Stimulated activated memory B cell treated with anti-CD40 and anti-IgM and Interleukin-4, amounts not matched to agents 10 μg/mL and 1 μg/mL and 100 μg/mL, for 72 hours (primary cell): ENCODE measurements at regions not wholly inside any gene's neighbourhood (a gene's known extent, or its start where the extent isn't known, plus 50 kb on each side); places are given as distances from the start of the nearest gene placed in this dataset.

Source experiments
- ATAC-seq: fragments of 150-1000 bp; cut with Tn5 transposase; 2 replicates; pipeline ENCODE4 v1.10.0; 2021
- H3K27ac Mint-ChIP-seq: one replicate; pipeline ENCODE4 v1.8.0; 2022; ENCODE audit warnings: mild to moderate bottlenecking, mixed read lengths
- H3K27me3 Mint-ChIP-seq: one replicate; pipeline ENCODE4 v1.8.0; 2022; ENCODE audit warnings: mixed read lengths
- H3K36me3 Mint-ChIP-seq: one replicate; pipeline ENCODE4 v1.8.0; 2022; ENCODE audit warnings: mixed read lengths
- H3K4me1 Mint-ChIP-seq: one replicate; pipeline ENCODE4 v1.8.0; 2022; ENCODE audit warnings: mixed read lengths
- H3K4me3 Mint-ChIP-seq: one replicate; pipeline ENCODE4 v1.8.0; 2022; ENCODE audit warnings: mild to moderate bottlenecking, moderate library complexity, mixed read lengths
- H3K9me3 Mint-ChIP-seq: one replicate; pipeline ENCODE4 v1.8.0; 2022; ENCODE audit warnings: mixed read lengths

GRCh38 chr10:3422282-3422681, 249.7 kb upstream of the PITRM1 start:
- Mint-ChIP-seq H3K36me3 (no peaks in the 10 kb centered on the region), H3K9me3 (no peaks in the 10 kb centered on the region), H3K4me3 (no peak overlapping the region), H3K4me1 (peaks cover 21% of the 10 kb centered on the region), H3K27me3 (peaks cover 36% of the 10 kb centered on the region), H3K27ac (no peak overlapping the region)
- no peak for ATAC-seq

- H3K27me3 Mint-ChIP-seq, result peaks cover 36% of the 10 kb centered on the region
- H3K4me3 Mint-ChIP-seq, result no peak overlapping the region
- no peak overlapping the region for H3K27ac Mint-ChIP-seq
- no peaks in the 10 kb centered on the region for H3K9me3 Mint-ChIP-seq
- H3K4me1 Mint-ChIP-seq, result peaks cover 21% of the 10 kb centered on the region
- H3K36me3 Mint-ChIP-seq, result no peaks in the 10 kb centered on the region
- ATAC-seq, result peak; percentile 32
Measured at GRCh38 chr10:3421537-3422257, 249.1 kb upstream of the PITRM1 start.

GRCh38 chr10:3420527-3421469, 248.2 kb upstream of the PITRM1 start:
- H3K27me3 Mint-ChIP-seq, result peaks cover 36% of the 10 kb centered on the region
- no peaks in the 10 kb centered on the region for H3K9me3 Mint-ChIP-seq
- no peak overlapping the region for H3K27ac Mint-ChIP-seq
- no peak overlapping the region for H3K4me3 Mint-ChIP-seq
- no peak for ATAC-seq
- peaks cover 21% of the 10 kb centered on the region for H3K4me1 Mint-ChIP-seq
- no peaks in the 10 kb centered on the region for H3K36me3 Mint-ChIP-seq

- Mint-ChIP-seq H3K27ac (no peak overlapping the region), H3K4me1 (peaks cover 21% of the 10 kb centered on the region)
- ATAC-seq, result no peak
Measured at GRCh38 chr10:3419719-3420495, 247.3 kb upstream of the PITRM1 start.

GRCh38 chr10:3418926-3419325, 246.3 kb upstream of the PITRM1 start:
- Mint-ChIP-seq H3K4me1 (peaks cover 13% of the 10 kb centered on the region), H3K27ac (no peak overlapping the region), H3K27me3 (peaks cover 25% of the 10 kb centered on the region)

More at GRCh38 chr10:3419719-3420495, 247.3 kb upstream of the PITRM1 start:
- peaks cover 35% of the 10 kb centered on the region for H3K27me3 Mint-ChIP-seq
- H3K36me3 Mint-ChIP-seq, result no peaks in the 10 kb centered on the region
- H3K9me3 Mint-ChIP-seq, result no peaks in the 10 kb centered on the region
- H3K4me3 Mint-ChIP-seq, result no peak overlapping the region

GRCh38 chr10:3418041-3418754, 245.6 kb upstream of the PITRM1 start:
- no peak for ATAC-seq
- Mint-ChIP-seq H3K9me3 (no peaks in the 10 kb centered on the region), H3K4me3 (no peak overlapping the region), H3K27ac (no peak overlapping the region), H3K4me1 (peaks cover 13% of the 10 kb centered on the region), H3K27me3 (peaks cover 18% of the 10 kb centered on the region), H3K36me3 (no peaks in the 10 kb centered on the region)

More at GRCh38 chr10:3418926-3419325, 246.3 kb upstream of the PITRM1 start:
- no peaks in the 10 kb centered on the region for H3K9me3 Mint-ChIP-seq
- H3K4me3 Mint-ChIP-seq, result no peak overlapping the region
- no peak for ATAC-seq
- H3K36me3 Mint-ChIP-seq, result no peaks in the 10 kb centered on the region

- peaks cover 13% of the 10 kb centered on the region for H3K4me1 Mint-ChIP-seq
- peaks cover 13% of the 10 kb centered on the region for H3K27me3 Mint-ChIP-seq
- no peak overlapping the region for H3K4me3 Mint-ChIP-seq
- no peaks in the 10 kb centered on the region for H3K36me3 Mint-ChIP-seq
- no peak for ATAC-seq
- no peaks in the 10 kb centered on the region for H3K9me3 Mint-ChIP-seq
- H3K27ac Mint-ChIP-seq, result no peak overlapping the region
Measured at GRCh38 chr10:3417096-3417495, 244.5 kb upstream of the PITRM1 start.

GRCh38 chr10:3415878-3416605, 243.5 kb upstream of the PITRM1 start:
- Mint-ChIP-seq H3K27me3 (peaks cover 11% of the 10 kb centered on the region), H3K9me3 (peaks cover 2% of the 10 kb centered on the region), H3K36me3 (no peaks in the 10 kb centered on the region), H3K4me3 (no peak overlapping the region), H3K27ac (no peak overlapping the region), H3K4me1 (peaks cover 13% of the 10 kb centered on the region)
- no peak for ATAC-seq

GRCh38 chr10:3415038-3415736, 242.6 kb upstream of the PITRM1 start:
- Mint-ChIP-seq H3K4me1 (peaks cover 5% of the 10 kb centered on the region), H3K36me3 (no peaks in the 10 kb centered on the region), H3K27me3 (peaks cover 2% of the 10 kb centered on the region), H3K27ac (no peak overlapping the region), H3K9me3 (peaks cover 4% of the 10 kb centered on the region), H3K4me3 (no peak overlapping the region)
- ATAC-seq, result no peak

- no peaks in the 10 kb centered on the region for H3K27me3 Mint-ChIP-seq
- no peaks in the 10 kb centered on the region for H3K4me1 Mint-ChIP-seq
- no peak overlapping the region for H3K4me3 Mint-ChIP-seq
- H3K27ac Mint-ChIP-seq, result no peak overlapping the region
- H3K9me3 Mint-ChIP-seq, result peaks cover 4% of the 10 kb centered on the region
- ATAC-seq, result no peak
- no peaks in the 10 kb centered on the region for H3K36me3 Mint-ChIP-seq
Measured at GRCh38 chr10:3414667-3415023, 242.1 kb upstream of the PITRM1 start.

- H3K27ac Mint-ChIP-seq, result no peak overlapping the region
- ATAC-seq, result no peak
- no peaks in the 10 kb centered on the region for H3K27me3 Mint-ChIP-seq
- no peaks in the 10 kb centered on the region for H3K4me1 Mint-ChIP-seq
- H3K36me3 Mint-ChIP-seq, result no peaks in the 10 kb centered on the region
- peaks cover 4% of the 10 kb centered on the region for H3K9me3 Mint-ChIP-seq
- no peak overlapping the region for H3K4me3 Mint-ChIP-seq
Measured at GRCh38 chr10:3413937-3414666, 241.5 kb upstream of the PITRM1 start.

- Mint-ChIP-seq H3K9me3 (peaks cover 4% of the 10 kb centered on the region), H3K27me3 (no peaks in the 10 kb centered on the region), H3K4me1 (no peaks in the 10 kb centered on the region), H3K27ac (no peak overlapping the region), H3K4me3 (no peak overlapping the region), H3K36me3 (no peaks in the 10 kb centered on the region)
- ATAC-seq, result no peak
Measured at GRCh38 chr10:3412646-3413045, 240.1 kb upstream of the PITRM1 start.

GRCh38 chr10:3412071-3412582, 239.5 kb upstream of the PITRM1 start:
- Mint-ChIP-seq H3K27me3 (no peaks in the 10 kb centered on the region), H3K4me3 (no peak overlapping the region), H3K27ac (no peak overlapping the region), H3K9me3 (peaks cover 4% of the 10 kb centered on the region), H3K4me1 (no peaks in the 10 kb centered on the region), H3K36me3 (no peaks in the 10 kb centered on the region)
- ATAC-seq, result no peak
